CD4-positive, alpha-beta T cell (primary cell): ENCODE measurements at regions not wholly inside any gene's neighbourhood (a gene's known extent, or its start where the extent isn't known, plus 50 kb on each side); places are given as distances from the start of the nearest gene placed in this dataset.

Experiments
- ATAC-seq: fragments of 200-7000 bp; cut with Tn5 transposase; one replicate; pipeline ENCODE4 v1.10.0; 2022; ENCODE audit warnings: mild to moderate bottlenecking; ENCODE audit not compliant: poor library complexity
- CTCF ChIA-PET: fragments of 350-600 bp; sonication (Branson Sonifier 250); formaldehyde crosslinking; loops from one replicate; lab custom pipeline; 2021; ENCODE audit warnings: antibody characterized with exemption, inconsistent platforms; lab: Charles Lee
- POLR2A ChIA-PET: fragments of 350-600 bp; sonication (Branson Sonifier 250); formaldehyde crosslinking; loops from one replicate; lab custom pipeline; 2021; ENCODE audit warnings: antibody characterized with exemption, inconsistent platforms; lab: Charles Lee
- DNase-seq, 14 experiments: peaks; one replicate each; pipeline ENCODE4 v3.0.0-alpha.2; 2013 to 2020; ENCODE audit warnings: mixed read lengths in 2 of 14
- H3K27ac ChIP-seq, 2 donors: one replicate each; pipeline versions ENCODE4 v1.5.1 to v1.7.0; 2013; ENCODE audit warnings: low read length in 2 of 2, low read depth in 1 of 2, mild to moderate bottlenecking in 1 of 2
- H3K27me3 ChIP-seq, 2 experiments: 1 replicate in 1 of 2; 2 replicates in 1 of 2; pipeline versions ENCODE4 v1.6.1 to v1.7.0; 2013; ENCODE audit warnings: low read length in 2 of 2, control low read depth in 1 of 2, mild to moderate bottlenecking in 1 of 2, moderate library complexity in 1 of 2; ENCODE audit not compliant: insufficient read depth in 2 of 2, control insufficient read depth in 1 of 2
- H3K36me3 ChIP-seq: one replicate; pipeline ENCODE4 v1.6.1; 2013; ENCODE audit warnings: low read length, control low read depth; ENCODE audit not compliant: insufficient read depth
- H3K4me1 ChIP-seq: one replicate; pipeline ENCODE4 v1.6.1; 2013; ENCODE audit warnings: low read length, control low read depth; ENCODE audit not compliant: insufficient read depth
- H3K4me3 ChIP-seq: one replicate; pipeline ENCODE4 v1.5.1; 2013; ENCODE audit warnings: mild to moderate bottlenecking, low read length, moderate library complexity
- H3K9me3 ChIP-seq, 2 experiments: 1 replicate in 1 of 2; 2 replicates in 1 of 2; pipeline versions ENCODE4 v1.6.1 to v1.7.0; 2013; ENCODE audit warnings: low read length in 2 of 2, mild to moderate bottlenecking in 2 of 2, control low read depth in 1 of 2, moderate library complexity in 1 of 2; ENCODE audit not compliant: control insufficient read depth in 1 of 2, insufficient read depth in 1 of 2
- H3K27ac Mint-ChIP-seq: one replicate; pipeline ENCODE4 v1.8.0; 2020; ENCODE audit warnings: mixed read lengths
- H3K27me3 Mint-ChIP-seq: one replicate; pipeline ENCODE4 v1.8.0; 2021; ENCODE audit warnings: mixed read lengths
- H3K36me3 Mint-ChIP-seq: one replicate; pipeline ENCODE4 v1.8.0; 2021; ENCODE audit warnings: low read depth, mixed read lengths
- H3K4me1 Mint-ChIP-seq: one replicate; pipeline ENCODE4 v1.8.0; 2021; ENCODE audit warnings: low read depth, mixed read lengths
- H3K4me3 Mint-ChIP-seq: one replicate; pipeline ENCODE4 v1.8.0; 2020; ENCODE audit warnings: mild to moderate bottlenecking, mixed read lengths
- H3K9me3 Mint-ChIP-seq: one replicate; pipeline ENCODE4 v1.8.0; 2020; ENCODE audit warnings: mixed read lengths
- intact Hi-C, 2 experiments: fragments of 100-400 bp; cut with DNase I in 1 of 2; cut with micrococcal nuclease in 1 of 2; formaldehyde crosslinking; loops; one replicate each; pipeline versions ENCODE4 v1.15.1 to v1.9.0; 2023 to 2025; cut with DNase I, micrococcal nuclease
- TF ChIP-seq, protein P1 (sequence below): fragments of 200-600 bp; IDR thresholded peaks from one replicate; pipeline ENCODE4 v1.8.0; 2022; ENCODE audit warnings: antibody characterized with exemption, mild to moderate bottlenecking

DNA sequence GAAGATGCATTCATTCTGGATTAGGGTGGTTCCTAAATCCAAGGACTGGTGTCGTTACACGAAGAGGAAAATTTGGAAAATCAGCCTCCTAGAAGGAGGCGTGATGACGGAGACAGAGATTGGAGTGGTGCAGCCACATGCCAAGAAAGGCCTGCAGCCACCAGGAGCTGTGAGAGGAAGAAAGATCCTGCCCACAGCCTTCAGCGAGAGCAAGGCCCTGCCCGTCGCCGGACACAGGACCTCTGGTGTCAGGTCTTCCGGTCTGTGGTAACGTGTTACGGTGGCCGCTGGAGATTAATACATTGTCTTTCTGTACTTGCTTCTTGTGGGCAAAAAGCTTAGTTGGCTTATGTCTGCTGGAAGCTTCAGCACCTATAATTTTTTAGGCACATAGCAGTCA is 1045.8 kb downstream of the BRD1 start:
- Mint-ChIP-seq H3K9me3 (no peaks in the 10 kb centered on the region), H3K36me3 (no peaks in the 10 kb centered on the region), H3K27me3 (peaks cover 27% of the 10 kb centered on the region), H3K4me1 (no peaks in the 10 kb centered on the region), H3K27ac (no peak overlapping the region), H3K4me3 (no peak overlapping the region)
- intact Hi-C loops = no loop called here
- Histone ChIP-seq H3K9me3 (peaks cover 0 to 39% of the 10 kb centered on the region in 2 experiments), H3K27me3 (peaks cover 0 to 2% of the 10 kb centered on the region in 2 experiments), H3K4me3 (no peak overlapping the region), H3K36me3 (no peaks in the 10 kb centered on the region), H3K4me1 (no peaks in the 10 kb centered on the region), H3K27ac (no peak overlapping the region)
- ChIA-PET CTCF (no interaction called here), POLR2A (no interaction called here)
- ATAC-seq (no peak), DNase-seq (no peak)
- TF ChIP-seq, protein P1, sequence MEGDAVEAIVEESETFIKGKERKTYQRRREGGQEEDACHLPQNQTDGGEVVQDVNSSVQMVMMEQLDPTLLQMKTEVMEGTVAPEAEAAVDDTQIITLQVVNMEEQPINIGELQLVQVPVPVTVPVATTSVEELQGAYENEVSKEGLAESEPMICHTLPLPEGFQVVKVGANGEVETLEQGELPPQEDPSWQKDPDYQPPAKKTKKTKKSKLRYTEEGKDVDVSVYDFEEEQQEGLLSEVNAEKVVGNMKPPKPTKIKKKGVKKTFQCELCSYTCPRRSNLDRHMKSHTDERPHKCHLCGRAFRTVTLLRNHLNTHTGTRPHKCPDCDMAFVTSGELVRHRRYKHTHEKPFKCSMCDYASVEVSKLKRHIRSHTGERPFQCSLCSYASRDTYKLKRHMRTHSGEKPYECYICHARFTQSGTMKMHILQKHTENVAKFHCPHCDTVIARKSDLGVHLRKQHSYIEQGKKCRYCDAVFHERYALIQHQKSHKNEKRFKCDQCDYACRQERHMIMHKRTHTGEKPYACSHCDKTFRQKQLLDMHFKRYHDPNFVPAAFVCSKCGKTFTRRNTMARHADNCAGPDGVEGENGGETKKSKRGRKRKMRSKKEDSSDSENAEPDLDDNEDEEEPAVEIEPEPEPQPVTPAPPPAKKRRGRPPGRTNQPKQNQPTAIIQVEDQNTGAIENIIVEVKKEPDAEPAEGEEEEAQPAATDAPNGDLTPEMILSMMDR = no peak

DNA sequence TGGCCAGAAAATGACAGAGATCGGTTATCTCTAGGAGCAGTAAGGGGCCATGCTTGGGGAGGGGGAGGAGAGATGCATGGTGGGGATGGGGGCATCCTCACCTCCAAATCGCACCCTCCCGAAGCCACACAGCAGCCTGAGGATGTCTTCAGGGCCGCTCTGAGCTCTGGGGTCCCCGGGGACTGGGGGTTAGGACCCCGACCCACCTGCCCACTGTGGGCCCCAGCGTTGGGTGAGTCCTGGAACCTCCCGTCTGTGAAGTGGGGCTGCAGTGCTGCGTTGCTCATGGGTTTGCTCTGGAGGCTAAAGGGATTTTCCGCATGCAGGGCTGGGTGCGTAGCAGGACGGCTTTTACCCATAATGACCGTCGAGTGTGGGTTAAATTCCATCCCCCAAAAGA is 1046.3 kb downstream of the BRD1 start:
- Histone ChIP-seq H3K9me3 (peaks cover 0 to 38% of the 10 kb centered on the region in 2 experiments), H3K27ac (no peak overlapping the region), H3K36me3 (no peaks in the 10 kb centered on the region), H3K4me1 (no peaks in the 10 kb centered on the region), H3K4me3 (no peak overlapping the region), H3K27me3 (peaks cover 0 to 2% of the 10 kb centered on the region in 2 experiments)
- H3K27me3 Mint-ChIP-seq = peaks cover 29% of the 10 kb centered on the region
- no peak overlapping the region for H3K27ac Mint-ChIP-seq
- POLR2A ChIA-PET = no interaction called here
- no peaks in the 10 kb centered on the region for H3K9me3 Mint-ChIP-seq
- no peak for ATAC-seq
- H3K4me3 Mint-ChIP-seq = no peak overlapping the region
- no peaks in the 10 kb centered on the region for H3K36me3 Mint-ChIP-seq
- no peak for DNase-seq
- TF ChIP-seq, protein P1 = no peak
- H3K4me1 Mint-ChIP-seq = no peaks in the 10 kb centered on the region
- intact Hi-C loops = no loop called here
- CTCF ChIA-PET = no interaction called here

DNA sequence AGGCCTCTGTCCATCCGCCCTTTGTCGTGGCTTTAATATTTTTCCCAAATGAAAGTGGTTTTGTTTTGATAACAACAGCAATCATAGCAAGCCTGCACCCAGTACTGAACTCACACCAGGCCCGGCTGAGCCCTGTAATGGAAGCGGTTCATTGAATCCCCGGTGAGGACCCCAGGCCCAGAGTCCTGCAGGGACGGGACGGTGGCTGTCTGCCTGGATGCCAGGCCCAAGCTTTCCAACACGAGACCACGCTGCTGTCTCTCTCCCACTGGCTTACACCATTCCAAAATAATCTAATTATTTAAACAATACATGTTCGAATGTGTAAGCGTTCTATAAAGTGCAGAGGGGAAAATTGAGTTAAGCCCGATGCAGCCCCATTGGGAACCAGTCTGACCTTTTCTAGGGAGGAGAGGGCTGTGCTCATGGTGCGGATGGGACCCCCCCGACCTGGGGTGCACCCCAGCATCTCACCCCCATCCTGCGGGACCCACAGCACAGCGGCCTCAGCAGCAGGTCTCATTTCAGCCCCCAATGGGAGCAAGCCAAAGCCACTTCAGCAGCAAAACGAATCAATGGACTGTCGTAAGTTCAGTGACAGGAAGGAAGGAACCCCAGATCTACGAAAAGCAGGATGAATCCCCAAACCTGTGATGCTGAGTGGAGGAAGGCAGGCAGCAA is 1046.9 kb downstream of the BRD1 start:
- peaks cover 36% of the 10 kb centered on the region for H3K27me3 Mint-ChIP-seq
- DNase-seq = no peak
- no peaks in the 10 kb centered on the region for H3K36me3 Mint-ChIP-seq
- no peak overlapping the region for H3K4me3 ChIP-seq
- TF ChIP-seq, protein P1 = no peak
- no peak for ATAC-seq
- H3K9me3 Mint-ChIP-seq = no peaks in the 10 kb centered on the region
- H3K27ac ChIP-seq = no peak overlapping the region
- intact Hi-C loops = no loop called here
- CTCF ChIA-PET = no interaction called here
- H3K4me3 Mint-ChIP-seq = no peak overlapping the region
- no peaks in the 10 kb centered on the region for H3K36me3 ChIP-seq
- H3K4me1 Mint-ChIP-seq = no peaks in the 10 kb centered on the region
- H3K27ac Mint-ChIP-seq = no peak overlapping the region
- H3K9me3 ChIP-seq = peaks cover 0 to 32% of the 10 kb centered on the region in 2 experiments
- H3K27me3 ChIP-seq = peaks cover 2 to 3% of the 10 kb centered on the region in 2 experiments
- POLR2A ChIA-PET = no interaction called here
- H3K4me1 ChIP-seq = no peaks in the 10 kb centered on the region
